GM13976 (cell line): ENCODE measurements at regions not wholly inside any gene's neighbourhood (a gene's known extent, or its start where the extent isn't known, plus 50 kb on each side); places are given as distances from the start of the nearest gene placed in this dataset.

Source experiments
- DNase-seq: peaks from one replicate; pipeline ENCODE4 v3.0.0; 2012; ENCODE audit warnings: low spot score
- in situ Hi-C: fragments of 300-500 bp; cut with MboI; formaldehyde crosslinking; loops from one replicate; pipeline ENCODE4 v1.12.0; 2022; ENCODE audit warnings: low sequenced_read_pairs, mixed read lengths, inconsistent platforms; ENCODE audit not compliant: unreplicated experiment
- TF ChIP-seq, protein P1 (sequence below): IDR thresholded peaks from 2 replicates; pipeline ENCODE4 v1.5.1; 2012; ENCODE audit warnings: borderline replicate concordance, mild to moderate bottlenecking; ENCODE audit not compliant: insufficient read depth; ENCODE audit errors: extremely low read depth, missing control alignments, control extremely low read depth

DNA sequence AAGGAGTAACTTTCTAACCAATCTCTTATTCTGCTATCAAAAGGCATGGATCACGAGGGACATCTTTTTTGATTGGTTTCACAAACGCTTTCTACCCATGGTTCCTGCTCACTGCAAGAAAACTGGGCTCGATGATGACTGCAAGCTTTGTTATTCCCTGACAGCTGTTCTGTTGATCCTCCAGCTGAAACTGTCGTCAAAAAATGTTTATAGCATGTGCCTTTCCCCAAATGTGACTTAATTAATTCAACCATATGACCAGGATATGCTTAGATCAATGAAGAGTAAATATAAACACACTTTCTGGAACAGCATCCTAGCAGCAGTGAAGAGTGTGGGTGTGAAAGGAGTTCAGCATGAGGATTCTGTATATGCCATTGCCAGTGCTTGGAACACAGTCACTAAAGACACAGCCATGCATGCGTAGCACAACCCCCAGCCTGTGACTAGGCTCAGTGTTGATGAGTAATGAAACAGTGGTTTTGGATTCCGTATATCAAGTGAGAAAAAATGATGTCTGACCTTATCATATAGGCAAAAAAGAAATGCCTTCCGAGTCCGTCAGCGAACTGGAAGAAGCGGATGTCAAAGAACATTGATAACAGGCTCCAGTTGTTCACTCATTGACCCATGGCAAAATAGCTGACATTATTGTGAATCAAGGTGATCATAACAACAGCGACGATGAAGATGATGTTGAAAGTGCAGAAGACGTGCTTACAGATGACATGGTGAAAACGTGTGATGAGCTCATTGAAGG is 347.4 kb downstream of the FGF9 start:
- in situ Hi-C loops: no loop called here
- TF ChIP-seq, protein P1, sequence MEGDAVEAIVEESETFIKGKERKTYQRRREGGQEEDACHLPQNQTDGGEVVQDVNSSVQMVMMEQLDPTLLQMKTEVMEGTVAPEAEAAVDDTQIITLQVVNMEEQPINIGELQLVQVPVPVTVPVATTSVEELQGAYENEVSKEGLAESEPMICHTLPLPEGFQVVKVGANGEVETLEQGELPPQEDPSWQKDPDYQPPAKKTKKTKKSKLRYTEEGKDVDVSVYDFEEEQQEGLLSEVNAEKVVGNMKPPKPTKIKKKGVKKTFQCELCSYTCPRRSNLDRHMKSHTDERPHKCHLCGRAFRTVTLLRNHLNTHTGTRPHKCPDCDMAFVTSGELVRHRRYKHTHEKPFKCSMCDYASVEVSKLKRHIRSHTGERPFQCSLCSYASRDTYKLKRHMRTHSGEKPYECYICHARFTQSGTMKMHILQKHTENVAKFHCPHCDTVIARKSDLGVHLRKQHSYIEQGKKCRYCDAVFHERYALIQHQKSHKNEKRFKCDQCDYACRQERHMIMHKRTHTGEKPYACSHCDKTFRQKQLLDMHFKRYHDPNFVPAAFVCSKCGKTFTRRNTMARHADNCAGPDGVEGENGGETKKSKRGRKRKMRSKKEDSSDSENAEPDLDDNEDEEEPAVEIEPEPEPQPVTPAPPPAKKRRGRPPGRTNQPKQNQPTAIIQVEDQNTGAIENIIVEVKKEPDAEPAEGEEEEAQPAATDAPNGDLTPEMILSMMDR: no peak

DNA sequence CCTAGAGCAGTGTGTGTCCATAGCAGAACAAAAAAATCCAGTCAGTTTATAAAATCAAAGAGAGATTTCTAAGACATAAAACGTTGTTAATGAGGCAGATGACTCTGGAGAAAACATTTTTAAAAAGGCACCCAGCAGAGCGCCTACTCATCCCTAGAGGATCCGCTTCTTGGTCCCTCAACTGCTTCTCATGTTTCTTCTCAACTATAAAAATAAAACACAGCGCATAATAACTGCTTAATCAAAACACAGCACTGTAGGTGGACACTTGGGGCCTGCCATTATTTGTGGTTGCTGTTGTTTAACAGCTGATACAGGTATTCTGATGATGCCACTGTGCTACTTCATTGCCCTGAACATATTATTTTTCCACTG is 347.9 kb downstream of the FGF9 start:
- no peak for DNase-seq
- in situ Hi-C loops: no loop called here
- TF ChIP-seq, protein P1: no peak

More for the DNA sequence above, 347.4 kb downstream of the FGF9 start:
- DNase-seq: no peak

DNA sequence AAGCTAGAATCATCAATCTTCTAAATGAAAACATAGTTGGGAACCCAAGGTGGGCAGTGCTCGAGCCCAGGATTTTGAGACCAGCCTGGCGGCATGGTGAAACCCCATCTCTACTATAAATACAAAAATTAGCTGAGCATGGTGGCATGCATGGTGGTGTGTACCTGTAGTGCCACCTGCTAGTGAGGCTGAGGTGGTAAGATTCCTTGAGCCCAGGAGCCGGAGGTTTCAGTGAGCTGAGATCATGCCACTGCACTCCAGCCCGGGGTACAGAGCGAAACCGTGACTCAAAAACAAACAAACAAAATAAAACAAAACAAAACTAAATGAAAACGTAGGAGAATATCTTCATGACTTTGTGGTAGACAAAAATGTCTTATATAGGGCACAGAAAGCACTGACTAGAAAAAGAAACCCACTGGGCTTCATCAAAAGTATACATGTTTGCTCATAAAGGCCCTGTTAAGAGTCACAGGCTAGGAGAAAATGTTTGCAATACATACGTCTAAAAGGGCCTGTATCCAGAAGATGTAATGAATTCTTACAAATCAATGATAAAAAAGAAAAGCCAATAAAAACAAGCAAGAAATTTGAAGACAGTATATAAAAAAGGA is 353.6 kb downstream of the FGF9 start:
- in situ Hi-C loops: no loop called here
- DNase-seq: no peak
- TF ChIP-seq, protein P1: no peak

DNA sequence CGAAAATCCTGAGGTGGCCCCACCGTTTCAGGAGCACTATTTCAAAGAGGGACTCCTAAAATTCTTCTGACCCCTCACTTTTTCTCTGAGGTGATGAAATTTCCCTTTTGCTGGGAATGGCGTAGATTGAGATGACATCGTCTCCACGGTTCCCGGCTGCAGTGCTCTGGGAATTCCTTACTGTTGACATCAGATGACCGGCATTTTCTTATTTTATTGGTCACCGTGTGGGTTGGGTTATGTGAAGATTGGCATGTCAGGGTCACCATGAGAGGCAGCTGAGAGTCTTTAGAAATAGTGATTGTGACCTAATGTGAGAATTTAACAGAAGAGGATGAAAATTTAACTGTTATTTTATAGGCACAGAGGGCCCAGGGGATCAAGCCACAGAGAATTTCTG is 356.7 kb downstream of the FGF9 start:
- TF ChIP-seq, protein P1: no peak
- DNase-seq: no peak
- in situ Hi-C loops: no loop called here

DNA sequence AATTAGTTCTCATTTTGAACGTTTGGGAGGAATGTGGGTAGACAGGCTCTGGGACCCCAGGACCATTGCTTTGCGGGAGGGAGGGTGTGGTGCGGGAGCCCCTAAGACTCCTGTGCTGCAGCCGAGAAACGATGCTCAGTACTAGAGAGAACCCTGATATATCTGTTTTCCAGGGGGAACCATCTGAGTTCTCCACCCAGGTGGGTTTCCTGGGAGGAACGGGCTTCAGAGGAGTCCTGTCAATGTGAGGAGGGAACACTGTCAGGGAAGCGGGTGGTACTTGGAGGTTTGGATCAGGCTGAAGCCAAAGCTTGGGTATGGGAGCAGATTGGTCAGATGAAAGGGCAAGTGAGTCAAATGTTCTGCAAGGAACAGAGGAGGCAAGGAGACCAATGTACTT is 358.0 kb downstream of the FGF9 start:
- TF ChIP-seq, protein P1: no peak
- in situ Hi-C loops: no loop called here
- no peak for DNase-seq

DNA sequence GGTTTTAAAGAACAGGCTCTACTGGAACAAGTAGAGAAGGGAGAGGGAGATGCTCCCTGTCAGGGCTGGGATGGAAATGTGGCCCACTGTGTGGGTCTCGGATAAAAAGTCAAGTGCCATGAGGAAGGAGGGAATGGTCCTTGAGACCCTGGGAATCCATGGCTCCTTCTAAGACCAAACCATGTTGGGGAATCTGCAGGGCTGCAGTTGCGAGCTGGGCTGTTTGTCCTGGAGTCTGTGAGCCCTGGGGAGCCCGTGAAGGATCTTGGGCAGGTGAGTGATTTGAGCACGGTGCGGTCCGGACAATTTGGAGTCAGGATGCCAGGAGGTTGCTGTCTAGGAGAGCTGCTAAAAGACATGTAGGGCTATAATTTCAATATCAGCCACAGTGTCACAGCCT is 359.4 kb downstream of the FGF9 start:
- in situ Hi-C loops: no loop called here
- TF ChIP-seq, protein P1: no peak
- DNase-seq: no peak
